DOHH2 (cell line): ENCODE measurements at regions not wholly inside any gene's neighbourhood (a gene's known extent, or its start where the extent isn't known, plus 50 kb on each side); places are given as distances from the start of the nearest gene placed in this dataset.

ENCODE experiments used
- EZH2phosphoT487 ChIP-seq: fragments of 200-600 bp; sonication (generic); IDR thresholded peaks from 2 replicates; pipeline ENCODE4 v1.6.1; 2017; ENCODE audit warnings: borderline replicate concordance, mild to moderate bottlenecking, antibody characterized with exemption, low read length, moderate library complexity, mixed read lengths
- TF ChIP-seq, protein P1 (sequence below): fragments of 200-600 bp; sonication (generic); IDR thresholded peaks from one replicate; pipeline ENCODE4 v1.5.1; 2014; ENCODE audit warnings: antibody characterized with exemption, mild to moderate bottlenecking, low read depth, low read length; ENCODE audit not compliant: poor library complexity, severe bottlenecking

DNA sequence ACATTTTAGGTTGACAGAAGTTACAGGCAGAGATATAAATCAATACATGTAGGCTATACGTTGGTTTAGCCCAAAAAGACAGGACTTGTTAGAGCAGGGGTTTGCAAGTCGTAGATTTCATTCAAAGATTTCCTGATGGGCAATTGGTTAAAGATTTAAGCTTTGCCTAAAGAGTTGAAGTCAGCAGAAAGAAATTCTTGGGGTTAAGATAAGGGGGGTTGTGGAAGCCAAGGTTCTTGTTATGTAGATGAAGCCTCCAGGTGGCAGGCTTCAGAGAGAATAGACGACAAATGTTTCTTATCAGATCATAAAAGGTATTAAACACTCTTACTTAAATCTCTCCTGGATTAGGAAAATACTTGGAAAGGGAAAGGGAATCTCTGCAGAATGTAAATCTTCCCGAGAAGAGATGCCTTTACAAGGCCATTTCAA is 510.8 kb downstream of the TMTC2 start:
- TF ChIP-seq, protein P1, sequence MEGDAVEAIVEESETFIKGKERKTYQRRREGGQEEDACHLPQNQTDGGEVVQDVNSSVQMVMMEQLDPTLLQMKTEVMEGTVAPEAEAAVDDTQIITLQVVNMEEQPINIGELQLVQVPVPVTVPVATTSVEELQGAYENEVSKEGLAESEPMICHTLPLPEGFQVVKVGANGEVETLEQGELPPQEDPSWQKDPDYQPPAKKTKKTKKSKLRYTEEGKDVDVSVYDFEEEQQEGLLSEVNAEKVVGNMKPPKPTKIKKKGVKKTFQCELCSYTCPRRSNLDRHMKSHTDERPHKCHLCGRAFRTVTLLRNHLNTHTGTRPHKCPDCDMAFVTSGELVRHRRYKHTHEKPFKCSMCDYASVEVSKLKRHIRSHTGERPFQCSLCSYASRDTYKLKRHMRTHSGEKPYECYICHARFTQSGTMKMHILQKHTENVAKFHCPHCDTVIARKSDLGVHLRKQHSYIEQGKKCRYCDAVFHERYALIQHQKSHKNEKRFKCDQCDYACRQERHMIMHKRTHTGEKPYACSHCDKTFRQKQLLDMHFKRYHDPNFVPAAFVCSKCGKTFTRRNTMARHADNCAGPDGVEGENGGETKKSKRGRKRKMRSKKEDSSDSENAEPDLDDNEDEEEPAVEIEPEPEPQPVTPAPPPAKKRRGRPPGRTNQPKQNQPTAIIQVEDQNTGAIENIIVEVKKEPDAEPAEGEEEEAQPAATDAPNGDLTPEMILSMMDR = no peak
- no peak for TF ChIP-seq EZH2phosphoT487
